WTC11 (cell line): ENCODE measurements at regions not wholly inside any gene's neighbourhood (a gene's known extent, or its start where the extent isn't known, plus 50 kb on each side); places are given as distances from the start of the nearest gene placed in this dataset.

ENCODE experiments used
- ATAC-seq: fragments of 200-7000 bp; cut with Tn5 transposase; 2 replicates; pipeline ENCODE4 v1.10.0; 2021; ENCODE audit warnings: mild to moderate bottlenecking, moderate library complexity
- CTCF ChIA-PET: fragments of 300-600 bp; sonication (Branson Sonifier 250); formaldehyde crosslinking; loops from one replicate; lab custom pipeline; 2021; ENCODE audit warnings: antibody characterized with exemption; lab: Charles Lee
- POLR2A ChIA-PET: fragments of 350-600 bp; sonication (Branson Sonifier 250); formaldehyde crosslinking; loops from one replicate; lab custom pipeline; 2021; ENCODE audit warnings: antibody characterized with exemption; lab: Charles Lee
- DNase-seq: peaks from one replicate; pipeline ENCODE4 v3.0.0; 2021; ENCODE audit warnings: low spot score
- H3K27ac Mint-ChIP-seq: 2 replicates; pipeline ENCODE4 v1.8.0; 2021; ENCODE audit warnings: mixed read lengths
- H3K27me3 Mint-ChIP-seq: 2 replicates; pipeline ENCODE4 v1.8.0; 2021; ENCODE audit warnings: low read depth, mild to moderate bottlenecking, moderate library complexity, mixed read lengths
- H3K36me3 Mint-ChIP-seq: 2 replicates; pipeline ENCODE4 v1.8.0; 2021; ENCODE audit warnings: mixed read lengths
- H3K4me1 Mint-ChIP-seq: 2 replicates; pipeline ENCODE4 v1.8.0; 2022; ENCODE audit warnings: mixed read lengths
- H3K4me3 Mint-ChIP-seq: 2 replicates; pipeline ENCODE4 v1.8.0; 2021; ENCODE audit warnings: mild to moderate bottlenecking, moderate library complexity, mixed read lengths
- H3K9me3 Mint-ChIP-seq: 2 replicates; pipeline ENCODE4 v1.8.0; 2021; ENCODE audit warnings: mixed read lengths
- ARID4B ChIP-seq: sonication (generic); formaldehyde crosslinking; IDR thresholded peaks from 2 replicates; pipeline ENCODE4 v1.8.0; 2023; ENCODE audit warnings: missing genetic modification reagents, mild to moderate bottlenecking, borderline replicate concordance
- E2F1 ChIP-seq: sonication (generic); formaldehyde crosslinking; IDR thresholded peaks from 2 replicates; pipeline ENCODE4 v1.8.0; 2022; ENCODE audit warnings: mild to moderate bottlenecking, missing genetic modification reagents
- GRHL2 ChIP-seq: fragments of 250-450 bp; sonication (Bioruptor Pico); IDR thresholded peaks from 2 replicates; pipeline ENCODE4 v1.8.0; 2022; ENCODE audit warnings: mild to moderate bottlenecking, moderate library complexity; ENCODE audit not compliant: insufficient replicate concordance, severe bottlenecking
- HMGA2 ChIP-seq: fragments of 250-450 bp; sonication (Bioruptor Pico); IDR thresholded peaks from 2 replicates; pipeline ENCODE4 v1.4.0; 2021; ENCODE audit warnings: mild to moderate bottlenecking, moderate library complexity
- KAT7 ChIP-seq: sonication (generic); formaldehyde crosslinking; IDR thresholded peaks from 2 replicates; pipeline ENCODE4 v1.8.1; 2023; ENCODE audit warnings: missing genetic modification reagents, mild to moderate bottlenecking, borderline replicate concordance
- NFYB ChIP-seq: sonication (generic); formaldehyde crosslinking; conservative IDR thresholded peaks from 2 replicates; pipeline ENCODE4 v1.8.0; 2022; ENCODE audit warnings: low read depth, missing genetic modification reagents
- NR3C1 ChIP-seq: sonication (generic); formaldehyde crosslinking; conservative IDR thresholded peaks from 2 replicates; pipeline ENCODE4 v1.8.1; 2023; ENCODE audit warnings: low read depth, mild to moderate bottlenecking, missing genetic modification reagents
- RELA ChIP-seq: sonication (generic); formaldehyde crosslinking; IDR thresholded peaks from 2 replicates; pipeline ENCODE4 v1.8.1; 2022; ENCODE audit warnings: missing genetic modification reagents, mild to moderate bottlenecking, borderline replicate concordance
- RORB ChIP-seq: fragments of 250-450 bp; sonication (Bioruptor Pico); IDR thresholded peaks from 2 replicates; pipeline ENCODE4 v1.9.0; 2021; ENCODE audit warnings: mild to moderate bottlenecking
- ZNF263 ChIP-seq: sonication (generic); formaldehyde crosslinking; IDR thresholded peaks from 2 replicates; pipeline ENCODE4 v1.8.1; 2022; ENCODE audit warnings: low read depth, mild to moderate bottlenecking, moderate library complexity, missing genetic modification reagents
- ZNF317 ChIP-seq: sonication (generic); formaldehyde crosslinking; IDR thresholded peaks from 2 replicates; pipeline ENCODE4 v1.8.1; 2023; ENCODE audit warnings: low read depth, mild to moderate bottlenecking, moderate library complexity, missing genetic modification reagents, borderline replicate concordance
- ZNF423 ChIP-seq: fragments of 250-450 bp; sonication (Bioruptor Pico); IDR thresholded peaks from 2 replicates; pipeline ENCODE4 v2.1.2; 2022; ENCODE audit warnings: mild to moderate bottlenecking, moderate library complexity
- ZNF532 ChIP-seq: fragments of 250-450 bp; sonication (Bioruptor Pico); IDR thresholded peaks from 2 replicates; pipeline ENCODE4 v1.9.0; 2021; ENCODE audit warnings: mild to moderate bottlenecking, borderline replicate concordance
- TF ChIP-seq, protein P1 (sequence below): sonication (generic); formaldehyde crosslinking; IDR thresholded peaks from 2 replicates; pipeline ENCODE4 v1.8.1; 2023; ENCODE audit warnings: mild to moderate bottlenecking, missing genetic modification reagents
- TF ChIP-seq, protein P2 (sequence below): sonication (generic); formaldehyde crosslinking; IDR thresholded peaks from 2 replicates; pipeline ENCODE4 v1.8.1; 2022; ENCODE audit warnings: low read depth, mild to moderate bottlenecking, moderate library complexity, missing genetic modification reagents, borderline replicate concordance
- TF ChIP-seq, protein P3 (sequence below): fragments of 250-450 bp; sonication (Bioruptor Pico); IDR thresholded peaks from 2 replicates; pipeline ENCODE4 v1.9.0; 2021; ENCODE audit warnings: mild to moderate bottlenecking
- TF ChIP-seq, protein P4 (sequence below): sonication (generic); formaldehyde crosslinking; IDR thresholded peaks from 2 replicates; pipeline ENCODE4 v1.8.1; 2023; ENCODE audit warnings: mild to moderate bottlenecking, missing genetic modification reagents, borderline replicate concordance
- TF ChIP-seq, protein P5 (sequence below): sonication (generic); formaldehyde crosslinking; IDR thresholded peaks from 2 replicates; pipeline ENCODE4 v1.8.0; 2022; ENCODE audit warnings: mild to moderate bottlenecking, missing genetic modification reagents

DNA sequence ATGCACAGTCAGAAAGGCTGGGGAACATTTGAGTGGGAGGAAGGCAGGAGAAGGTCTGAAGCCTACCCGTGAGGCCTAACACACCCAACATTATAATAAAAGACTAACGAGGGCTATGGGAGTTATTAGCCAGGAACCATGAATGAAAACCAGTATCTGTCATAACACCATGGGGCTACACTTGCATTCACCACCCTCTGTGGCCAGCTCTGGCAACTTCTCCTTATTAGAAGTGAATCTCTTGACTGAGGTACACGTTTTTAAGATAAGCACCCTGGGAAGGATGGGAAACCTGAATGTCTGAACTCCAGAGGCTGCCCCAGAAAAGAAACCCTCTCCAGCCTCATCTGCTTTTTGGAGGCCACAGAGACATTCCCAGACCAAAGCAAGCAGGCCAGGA lies 204.3 kb upstream of the RAB4A start:
- H3K4me1 Mint-ChIP-seq, result peaks cover 9% of the 10 kb centered on the region

More for the DNA sequence above, 204.3 kb upstream of the RAB4A start:
- Mint-ChIP-seq H3K27ac (no peak overlapping the region), H3K27me3 (no peaks in the 10 kb centered on the region), H3K36me3 (no peaks in the 10 kb centered on the region), H3K9me3 (no peaks in the 10 kb centered on the region), H3K4me3 (no peak overlapping the region)
- no peak for ATAC-seq
- CTCF ChIA-PET, result no interaction called here
- no peak for TF ChIP-seq KAT7 (CRISPR knock-in tag)
- TF ChIP-seq RELA, result no peak
- TF ChIP-seq, protein P1, sequence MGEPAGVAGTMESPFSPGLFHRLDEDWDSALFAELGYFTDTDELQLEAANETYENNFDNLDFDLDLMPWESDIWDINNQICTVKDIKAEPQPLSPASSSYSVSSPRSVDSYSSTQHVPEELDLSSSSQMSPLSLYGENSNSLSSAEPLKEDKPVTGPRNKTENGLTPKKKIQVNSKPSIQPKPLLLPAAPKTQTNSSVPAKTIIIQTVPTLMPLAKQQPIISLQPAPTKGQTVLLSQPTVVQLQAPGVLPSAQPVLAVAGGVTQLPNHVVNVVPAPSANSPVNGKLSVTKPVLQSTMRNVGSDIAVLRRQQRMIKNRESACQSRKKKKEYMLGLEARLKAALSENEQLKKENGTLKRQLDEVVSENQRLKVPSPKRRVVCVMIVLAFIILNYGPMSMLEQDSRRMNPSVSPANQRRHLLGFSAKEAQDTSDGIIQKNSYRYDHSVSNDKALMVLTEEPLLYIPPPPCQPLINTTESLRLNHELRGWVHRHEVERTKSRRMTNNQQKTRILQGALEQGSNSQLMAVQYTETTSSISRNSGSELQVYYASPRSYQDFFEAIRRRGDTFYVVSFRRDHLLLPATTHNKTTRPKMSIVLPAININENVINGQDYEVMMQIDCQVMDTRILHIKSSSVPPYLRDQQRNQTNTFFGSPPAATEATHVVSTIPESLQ (CRISPR knock-in tag), result no peak
- no peak for TF ChIP-seq RORB (CRISPR knock-in tag)
- no peak for TF ChIP-seq ZNF317 (CRISPR knock-in tag)
- no peak for TF ChIP-seq GRHL2 (CRISPR knock-in tag)
- no peak for TF ChIP-seq ARID4B
- TF ChIP-seq, protein P2, sequence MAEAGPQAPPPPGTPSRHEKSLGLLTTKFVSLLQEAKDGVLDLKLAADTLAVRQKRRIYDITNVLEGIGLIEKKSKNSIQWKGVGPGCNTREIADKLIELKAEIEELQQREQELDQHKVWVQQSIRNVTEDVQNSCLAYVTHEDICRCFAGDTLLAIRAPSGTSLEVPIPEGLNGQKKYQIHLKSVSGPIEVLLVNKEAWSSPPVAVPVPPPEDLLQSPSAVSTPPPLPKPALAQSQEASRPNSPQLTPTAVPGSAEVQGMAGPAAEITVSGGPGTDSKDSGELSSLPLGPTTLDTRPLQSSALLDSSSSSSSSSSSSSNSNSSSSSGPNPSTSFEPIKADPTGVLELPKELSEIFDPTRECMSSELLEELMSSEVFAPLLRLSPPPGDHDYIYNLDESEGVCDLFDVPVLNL (CRISPR knock-in tag), result no peak
- TF ChIP-seq, protein P3, sequence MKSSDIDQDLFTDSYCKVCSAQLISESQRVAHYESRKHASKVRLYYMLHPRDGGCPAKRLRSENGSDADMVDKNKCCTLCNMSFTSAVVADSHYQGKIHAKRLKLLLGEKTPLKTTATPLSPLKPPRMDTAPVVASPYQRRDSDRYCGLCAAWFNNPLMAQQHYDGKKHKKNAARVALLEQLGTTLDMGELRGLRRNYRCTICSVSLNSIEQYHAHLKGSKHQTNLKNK (CRISPR knock-in tag), result no peak
- no peak for TF ChIP-seq ZNF263
- no peak for TF ChIP-seq ZNF532 (CRISPR knock-in tag)
- no peak for TF ChIP-seq NFYB (CRISPR knock-in tag)
- TF ChIP-seq NR3C1, result no peak
- TF ChIP-seq, protein P4, sequence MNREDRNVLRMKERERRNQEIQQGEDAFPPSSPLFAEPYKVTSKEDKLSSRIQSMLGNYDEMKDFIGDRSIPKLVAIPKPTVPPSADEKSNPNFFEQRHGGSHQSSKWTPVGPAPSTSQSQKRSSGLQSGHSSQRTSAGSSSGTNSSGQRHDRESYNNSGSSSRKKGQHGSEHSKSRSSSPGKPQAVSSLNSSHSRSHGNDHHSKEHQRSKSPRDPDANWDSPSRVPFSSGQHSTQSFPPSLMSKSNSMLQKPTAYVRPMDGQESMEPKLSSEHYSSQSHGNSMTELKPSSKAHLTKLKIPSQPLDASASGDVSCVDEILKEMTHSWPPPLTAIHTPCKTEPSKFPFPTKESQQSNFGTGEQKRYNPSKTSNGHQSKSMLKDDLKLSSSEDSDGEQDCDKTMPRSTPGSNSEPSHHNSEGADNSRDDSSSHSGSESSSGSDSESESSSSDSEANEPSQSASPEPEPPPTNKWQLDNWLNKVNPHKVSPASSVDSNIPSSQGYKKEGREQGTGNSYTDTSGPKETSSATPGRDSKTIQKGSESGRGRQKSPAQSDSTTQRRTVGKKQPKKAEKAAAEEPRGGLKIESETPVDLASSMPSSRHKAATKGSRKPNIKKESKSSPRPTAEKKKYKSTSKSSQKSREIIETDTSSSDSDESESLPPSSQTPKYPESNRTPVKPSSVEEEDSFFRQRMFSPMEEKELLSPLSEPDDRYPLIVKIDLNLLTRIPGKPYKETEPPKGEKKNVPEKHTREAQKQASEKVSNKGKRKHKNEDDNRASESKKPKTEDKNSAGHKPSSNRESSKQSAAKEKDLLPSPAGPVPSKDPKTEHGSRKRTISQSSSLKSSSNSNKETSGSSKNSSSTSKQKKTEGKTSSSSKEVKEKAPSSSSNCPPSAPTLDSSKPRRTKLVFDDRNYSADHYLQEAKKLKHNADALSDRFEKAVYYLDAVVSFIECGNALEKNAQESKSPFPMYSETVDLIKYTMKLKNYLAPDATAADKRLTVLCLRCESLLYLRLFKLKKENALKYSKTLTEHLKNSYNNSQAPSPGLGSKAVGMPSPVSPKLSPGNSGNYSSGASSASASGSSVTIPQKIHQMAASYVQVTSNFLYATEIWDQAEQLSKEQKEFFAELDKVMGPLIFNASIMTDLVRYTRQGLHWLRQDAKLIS (CRISPR knock-in tag), result no peak
- TF ChIP-seq HMGA2 (CRISPR knock-in tag), result no peak
- no peak for TF ChIP-seq E2F1 (CRISPR knock-in tag)
- TF ChIP-seq, protein P5, sequence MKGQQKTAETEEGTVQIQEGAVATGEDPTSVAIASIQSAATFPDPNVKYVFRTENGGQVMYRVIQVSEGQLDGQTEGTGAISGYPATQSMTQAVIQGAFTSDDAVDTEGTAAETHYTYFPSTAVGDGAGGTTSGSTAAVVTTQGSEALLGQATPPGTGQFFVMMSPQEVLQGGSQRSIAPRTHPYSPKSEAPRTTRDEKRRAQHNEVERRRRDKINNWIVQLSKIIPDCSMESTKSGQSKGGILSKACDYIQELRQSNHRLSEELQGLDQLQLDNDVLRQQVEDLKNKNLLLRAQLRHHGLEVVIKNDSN (CRISPR knock-in tag), result no peak
- TF ChIP-seq ZNF423 (CRISPR knock-in tag), result no peak
- POLR2A ChIA-PET, result no interaction called here
- DNase-seq, result no peak
